ENCODE measurements at regions not wholly inside any gene's neighbourhood (a gene's known extent, or its start where the extent isn't known, plus 50 kb on each side); places are given as distances from the start of the nearest gene placed in this dataset.

- Mint-ChIP-seq H3K27ac (no peak overlapping the region), H3K27me3 (no peaks in the 10 kb centered on the region), H3K36me3 (ENCODE audit: low read depth) (peaks cover 28% of the 10 kb centered on the region), H3K4me1 (no peaks in the 10 kb centered on the region), H3K4me3 (no peak overlapping the region), H3K9me3 (peaks cover 5% of the 10 kb centered on the region)
- ATAC-seq (ENCODE audit: low read depth) (no peak), DNase-seq (no peak)
- ChIA-PET CTCF (no interaction called here), POLR2A (no interaction called here)
- TF ChIP-seq CTCF (IDR thresholded peaks at IDR 0.05), result no peak
- intact Hi-C loops (cut with micrococcal nuclease), result no loop called here
Observed at GRCh38 chrX:1741816-1742394, 127.0 kb downstream of the ASMT start.

- Mint-ChIP-seq H3K4me1 (no peaks in the 10 kb centered on the region), H3K9me3 (peaks cover 5% of the 10 kb centered on the region), H3K27me3 (no peaks in the 10 kb centered on the region), H3K36me3 (ENCODE audit: low read depth) (peaks cover 31% of the 10 kb centered on the region), H3K4me3 (no peak overlapping the region), H3K27ac (no peak overlapping the region)
- no peak for ATAC-seq (ENCODE audit: low read depth)
- POLR2A ChIA-PET, result no interaction called here
- intact Hi-C loops (cut with micrococcal nuclease), result no loop called here
- no peak for DNase-seq
- CTCF ChIA-PET, result no interaction called here
- TF ChIP-seq CTCF (IDR thresholded peaks at IDR 0.05), result no peak
Observed at GRCh38 chrX:1743105-1743504, 128.2 kb downstream of the ASMT start.

- DNase-seq (no peak), ATAC-seq (ENCODE audit: low read depth) (no peak)
- Mint-ChIP-seq H3K36me3 (ENCODE audit: low read depth) (peaks cover 31% of the 10 kb centered on the region), H3K9me3 (peaks cover 5% of the 10 kb centered on the region), H3K4me1 (no peaks in the 10 kb centered on the region), H3K27ac (no peak overlapping the region), H3K4me3 (no peak overlapping the region), H3K27me3 (no peaks in the 10 kb centered on the region)
- ChIA-PET POLR2A (no interaction called here), CTCF (no interaction called here)
- TF ChIP-seq CTCF (IDR thresholded peaks at IDR 0.05), result no peak
- intact Hi-C loops (cut with micrococcal nuclease), result no loop called here
Observed at GRCh38 chrX:1743663-1744062, 128.8 kb downstream of the ASMT start.

- no peak for TF ChIP-seq CTCF (IDR thresholded peaks at IDR 0.05)
- Mint-ChIP-seq H3K4me3 (no peak overlapping the region), H3K27ac (no peak overlapping the region), H3K9me3 (peaks cover 5% of the 10 kb centered on the region), H3K36me3 (ENCODE audit: low read depth) (peaks cover 20% of the 10 kb centered on the region), H3K27me3 (no peaks in the 10 kb centered on the region), H3K4me1 (peaks cover 2% of the 10 kb centered on the region)
- CTCF ChIA-PET, result no interaction called here
- intact Hi-C loops (cut with micrococcal nuclease), result no loop called here
- DNase-seq, result no peak
- POLR2A ChIA-PET, result no interaction called here
- no peak for ATAC-seq (ENCODE audit: low read depth)
Observed at GRCh38 chrX:1748408-1748807, 133.5 kb downstream of the ASMT start.

GRCh38 chrX:1749499-1749898 is 134.6 kb downstream of the ASMT start:
- no peak for TF ChIP-seq CTCF (IDR thresholded peaks at IDR 0.05)
- no peak overlapping the region for H3K27ac Mint-ChIP-seq
- no peak for DNase-seq
- H3K4me3 Mint-ChIP-seq, result no peak overlapping the region
- peaks cover 3% of the 10 kb centered on the region for H3K9me3 Mint-ChIP-seq
- peaks cover 12% of the 10 kb centered on the region for H3K36me3 Mint-ChIP-seq (ENCODE audit: low read depth)
- intact Hi-C loops (cut with micrococcal nuclease), result no loop called here
- ATAC-seq (ENCODE audit: low read depth), result no peak
- POLR2A ChIA-PET, result no interaction called here
- H3K4me1 Mint-ChIP-seq, result peaks cover 2% of the 10 kb centered on the region
- no peaks in the 10 kb centered on the region for H3K27me3 Mint-ChIP-seq
- CTCF ChIA-PET, result no interaction called here

Data from activated B cell treated with CpG ODN at 0.5 μM for 24 hours (primary cell).